HG03558 (cell line): ENCODE measurements at regions not wholly inside any gene's neighbourhood (a gene's known extent, or its start where the extent isn't known, plus 50 kb on each side); places are given as distances from the start of the nearest gene placed in this dataset.
"Not testable (repeated sequence)": the region's sequence is repeated elsewhere in the genome, so short reads cannot be mapped to it uniquely, and the experiment has no call there.

Experiments
- ATAC-seq: cut with Tn5 transposase; IDR thresholded peaks from one replicate; pipeline ENCODE4 v1.9.1; 2021; ENCODE audit warnings: moderate number of reproducible peaks; ENCODE audit not compliant: unreplicated experiment; ENCODE audit errors: extremely low read depth

- no peak for ATAC-seq
Observed at GRCh38 chr14:71236487-71236886, 329.2 kb downstream of the PCNX1 start.

DNA sequence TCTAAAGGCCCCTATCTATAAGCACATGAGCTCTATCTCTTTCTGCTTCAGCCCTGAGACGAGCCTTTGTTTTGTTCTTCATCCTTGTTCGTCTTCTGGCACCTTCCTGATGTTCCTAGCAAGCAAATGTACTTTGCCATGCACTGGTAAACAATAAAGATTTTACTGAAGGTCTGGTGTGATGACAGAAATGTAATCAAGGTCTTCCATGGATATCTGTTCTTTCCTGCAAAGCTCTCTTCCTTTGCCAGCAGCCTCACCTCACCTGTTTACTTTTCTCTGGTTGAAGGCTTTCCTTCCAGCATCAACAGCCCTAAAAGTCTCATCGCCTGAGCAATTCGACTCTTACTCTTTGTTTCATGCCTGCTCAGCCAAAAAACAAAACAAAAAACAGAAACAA lies 330.3 kb downstream of the PCNX1 start:
- no peak for ATAC-seq

DNA sequence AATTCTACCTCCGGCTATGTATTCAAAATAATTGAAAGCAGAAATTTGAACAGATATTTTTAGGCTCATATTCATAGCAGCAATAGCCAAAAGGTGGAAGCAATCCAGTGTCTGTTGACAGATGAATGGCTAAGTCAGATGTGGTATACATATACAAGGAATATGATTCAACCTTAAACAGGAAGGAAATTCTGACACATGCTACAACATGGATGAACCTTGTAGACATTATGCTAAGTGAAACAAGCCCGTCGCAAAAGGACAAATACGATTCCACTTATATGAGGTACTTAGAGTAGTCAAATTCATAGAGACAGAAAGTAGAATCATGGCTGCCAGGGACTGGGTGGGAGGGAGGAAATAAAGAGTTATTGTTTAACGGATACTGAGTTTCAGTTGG lies 331.6 kb downstream of the PCNX1 start:
- ATAC-seq = no peak

GRCh38 chr14:71240171-71240570 lies 332.9 kb downstream of the PCNX1 start:
- ATAC-seq = no peak

DNA sequence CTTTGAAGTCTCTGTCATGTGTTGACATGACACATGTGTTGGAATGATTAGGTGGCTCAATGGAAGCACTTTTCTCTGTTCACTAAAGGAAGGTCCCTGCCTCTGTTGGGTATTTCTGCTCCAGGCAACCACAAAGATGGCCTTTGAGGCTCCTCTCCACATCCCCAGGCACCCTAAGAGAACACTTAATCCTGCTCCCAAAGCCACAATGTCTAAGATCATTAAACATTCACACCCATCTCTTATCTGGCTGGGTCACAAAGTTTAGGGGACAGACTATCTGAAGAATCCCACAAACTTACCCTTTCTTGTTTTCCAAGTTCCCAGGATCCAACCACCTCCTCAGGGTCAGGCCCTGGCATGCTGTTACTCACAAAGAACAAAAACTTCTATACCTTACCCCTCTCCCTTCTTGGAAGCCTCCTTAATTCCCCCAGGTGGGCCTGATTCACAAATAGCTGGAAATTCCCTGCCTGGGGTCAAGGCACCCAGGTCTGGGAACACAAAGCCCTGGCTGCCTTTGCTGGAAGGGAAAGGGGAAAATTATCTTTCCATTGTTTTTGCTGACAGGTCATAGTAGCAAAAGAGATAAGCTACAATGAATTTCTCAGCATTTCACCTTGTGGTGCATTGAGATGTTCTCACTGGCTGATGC lies 333.7 kb downstream of the PCNX1 start:
- ATAC-seq = no peak

GRCh38 chr14:71242237-71242748 lies 335.0 kb downstream of the PCNX1 start:
- no peak for ATAC-seq

GRCh38 chr14:71243697-71244096 lies 336.4 kb downstream of the PCNX1 start:
- ATAC-seq = no peak

DNA sequence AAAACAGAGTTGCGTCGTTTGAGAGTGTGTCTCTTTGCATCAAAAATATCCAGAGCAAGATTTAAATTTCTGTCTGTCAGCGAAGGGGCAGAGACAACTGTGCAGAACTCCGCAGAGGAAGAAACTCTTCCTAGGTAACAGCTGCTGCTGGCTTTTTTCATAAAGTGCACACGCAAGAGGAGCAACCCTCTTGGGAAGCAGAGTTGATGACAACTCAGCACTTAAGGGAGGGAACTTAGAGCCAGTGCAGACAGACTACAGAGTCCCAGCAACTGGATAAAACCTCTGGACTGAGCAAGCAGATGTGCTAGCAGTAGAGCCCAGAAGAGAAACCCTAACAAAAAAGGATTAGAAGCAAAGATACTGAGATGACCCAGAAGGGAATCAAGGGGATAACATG lies 337.1 kb downstream of the PCNX1 start:
- ATAC-seq = no peak

- no peak for ATAC-seq
Observed at GRCh38 chr14:71245659-71246361, 338.6 kb downstream of the PCNX1 start.

DNA sequence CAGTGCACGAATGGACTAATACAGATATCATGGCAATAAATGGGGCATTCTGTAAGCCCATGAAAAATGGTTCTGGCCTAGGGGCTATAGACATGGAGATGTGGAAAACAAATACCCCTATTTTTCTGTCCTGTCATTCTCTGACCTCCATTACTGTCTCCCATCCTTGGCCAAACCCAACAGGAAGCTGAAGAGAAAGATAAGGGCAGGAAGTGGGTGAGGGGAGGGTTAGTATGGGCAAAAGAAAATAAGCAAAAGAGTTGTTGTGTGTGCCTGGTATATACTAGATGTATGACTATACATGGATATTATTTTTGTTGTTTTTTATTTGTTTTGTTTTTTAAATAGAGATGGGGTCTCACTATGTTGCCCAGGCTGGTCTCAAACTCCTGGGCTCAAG lies 339.3 kb downstream of the PCNX1 start:
- no peak for ATAC-seq

DNA sequence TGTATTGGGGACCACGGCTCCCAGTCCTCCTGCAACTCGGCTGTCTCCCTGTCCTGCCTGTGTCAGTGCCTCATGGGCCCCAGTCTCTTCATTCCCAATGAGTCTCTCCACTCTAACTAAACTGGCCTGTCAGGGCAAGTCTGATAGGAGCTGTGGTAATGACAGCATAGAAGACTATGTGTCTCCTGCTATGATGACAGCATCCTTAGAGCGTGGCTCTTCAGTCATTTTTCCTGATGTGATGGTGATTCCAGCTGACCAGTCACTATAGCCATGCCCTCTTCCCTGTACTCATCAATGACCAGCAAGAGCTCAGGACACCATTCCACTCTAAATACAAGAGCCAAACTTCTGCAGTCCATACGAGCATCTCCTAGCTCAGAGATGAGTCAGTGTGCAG lies 339.8 kb downstream of the PCNX1 start:
- ATAC-seq = no peak

DNA sequence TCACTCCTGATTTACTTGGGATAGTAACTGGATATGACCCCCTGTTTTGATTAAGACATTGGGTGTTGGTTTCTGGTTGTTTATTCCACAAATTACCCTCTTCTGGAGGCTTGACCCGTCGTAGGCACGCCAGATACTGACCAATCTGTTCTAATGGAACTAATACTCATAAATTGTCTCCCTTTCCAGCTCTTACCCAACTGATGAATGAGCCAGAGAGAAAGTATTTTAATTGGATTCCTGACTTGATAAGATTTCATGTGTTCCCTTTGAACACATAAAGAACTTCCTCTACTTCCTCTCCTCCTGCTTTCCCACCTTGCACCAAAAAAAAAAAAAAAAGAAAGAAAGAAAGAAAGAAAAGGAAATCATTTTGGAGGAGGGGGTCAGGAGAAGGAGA lies 340.9 kb downstream of the PCNX1 start:
- ATAC-seq = no peak

DNA sequence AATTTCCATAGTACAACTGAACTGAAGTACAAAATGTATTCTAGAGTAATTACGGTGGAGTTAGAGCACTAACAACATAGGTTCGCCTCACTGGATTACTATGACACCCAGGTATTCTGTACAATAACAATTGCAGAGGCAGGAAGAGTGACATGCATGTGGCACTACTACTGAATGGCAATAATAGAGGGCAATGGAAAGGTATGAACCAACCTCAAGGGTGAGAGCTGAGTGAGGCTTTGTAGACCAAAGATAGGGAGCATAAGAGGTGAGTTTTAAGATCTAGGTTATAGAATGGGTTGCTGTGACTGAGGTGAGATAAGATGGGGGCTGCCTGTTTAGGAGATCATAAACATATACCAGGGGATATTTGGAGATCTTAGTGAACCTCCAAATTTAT lies 343.1 kb downstream of the PCNX1 start:
- ATAC-seq = no peak

DNA sequence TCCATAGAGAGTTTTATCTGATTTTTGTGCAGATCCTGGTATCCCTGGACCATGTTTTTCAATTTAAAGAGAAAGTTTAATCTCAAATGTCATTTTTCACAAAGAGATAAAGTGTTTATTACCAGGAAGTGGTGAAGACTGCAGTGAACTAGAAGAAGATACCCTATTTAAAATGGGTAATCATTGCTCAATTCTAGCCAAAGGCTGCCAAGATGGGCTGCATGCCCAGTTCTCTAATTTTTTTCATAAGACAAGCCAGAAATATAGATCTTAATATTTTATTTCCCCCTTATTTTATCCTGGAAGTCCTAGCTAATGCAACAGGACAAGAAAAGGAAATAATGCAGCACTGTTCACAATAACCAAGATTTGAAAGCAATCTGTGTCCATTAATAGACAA lies 343.5 kb downstream of the PCNX1 start:
- no peak for ATAC-seq

GRCh38 chr14:71254091-71254719 lies 346.9 kb downstream of the PCNX1 start:
- not testable (repeated sequence) for ATAC-seq

GRCh38 chr14:71261206-71261605 lies 353.9 kb downstream of the PCNX1 start:
- ATAC-seq = no peak

DNA sequence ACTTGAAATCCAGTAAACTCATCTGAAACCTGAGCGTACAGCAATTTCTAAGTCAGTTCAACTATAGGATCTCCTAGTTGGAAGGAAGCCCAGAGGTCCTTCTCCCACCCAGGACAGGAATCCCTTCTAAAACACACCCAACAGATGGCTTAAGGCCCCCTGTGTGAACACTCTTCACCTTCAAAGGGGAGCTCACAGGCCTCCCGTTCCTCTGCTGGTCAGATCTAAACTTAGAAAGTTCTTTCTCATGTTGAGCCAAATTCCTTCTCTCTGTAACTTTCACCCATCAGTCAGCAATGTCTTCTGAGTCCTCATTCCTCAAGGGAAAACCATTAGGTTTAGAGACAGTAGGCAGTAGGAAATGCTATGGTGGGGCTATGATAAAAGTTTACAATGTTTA lies 355.2 kb downstream of the PCNX1 start:
- ATAC-seq = no peak

- no peak for ATAC-seq
Observed at GRCh38 chr14:71264260-71264659, 357.0 kb downstream of the PCNX1 start.

GRCh38 chr14:71267007-71267513 lies 359.8 kb downstream of the PCNX1 start:
- peak; percentile 62 for ATAC-seq

GRCh38 chr14:71267691-71268090 lies 360.4 kb downstream of the PCNX1 start:
- ATAC-seq = no peak

DNA sequence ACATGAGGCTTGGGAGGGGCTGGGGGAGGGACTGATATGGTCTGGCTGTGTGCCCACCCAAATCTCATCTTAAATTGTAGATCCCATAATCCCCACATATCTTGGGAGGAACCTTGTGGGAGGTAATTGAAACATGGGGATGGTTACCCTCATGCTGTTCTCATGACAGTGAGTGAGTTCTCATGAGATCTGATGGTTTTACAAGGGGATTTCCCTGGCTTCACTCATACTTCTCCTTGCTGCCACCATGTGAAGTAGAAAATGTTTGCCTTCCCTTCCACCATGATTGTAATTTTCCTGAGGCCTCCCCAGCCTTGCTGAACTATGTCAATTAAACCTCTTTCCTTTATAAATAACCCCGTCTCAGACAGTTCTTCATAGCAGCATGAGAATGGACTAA lies 362.9 kb downstream of the PCNX1 start:
- ATAC-seq = no peak
